ENCODE measurements at regions not wholly inside any gene's neighbourhood (a gene's known extent, or its start where the extent isn't known, plus 50 kb on each side); places are given as distances from the start of the nearest gene placed in this dataset.
"Not testable (repeated sequence)": the region's sequence is repeated elsewhere in the genome, so short reads cannot be mapped to it uniquely, and the experiment has no call there.

DNA sequence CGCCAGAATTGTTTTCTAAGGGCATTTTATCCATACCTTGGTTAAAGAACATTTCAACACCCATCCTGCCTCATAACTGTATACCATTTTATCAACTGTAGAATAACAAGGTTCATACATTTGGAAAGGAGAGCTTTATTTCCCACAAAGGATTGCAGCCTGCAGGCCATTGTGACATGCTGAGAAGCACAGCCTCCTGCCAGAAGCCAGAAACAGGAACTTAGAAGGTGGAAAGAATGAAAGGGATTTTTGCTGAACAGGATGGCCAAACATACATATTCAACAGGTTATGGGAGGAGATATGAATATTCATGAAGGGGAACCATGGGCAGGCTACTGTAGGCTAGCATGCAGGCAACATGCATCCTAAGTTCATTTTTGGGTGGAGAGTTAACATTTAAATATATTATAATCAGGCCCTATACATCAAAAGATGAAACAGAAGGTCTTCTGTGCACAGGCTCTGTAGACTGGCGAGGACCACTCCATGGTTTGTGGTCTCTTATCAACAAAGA is 59.9 kb upstream of the DIRAS2 start:
- Histone ChIP-seq H3K9me2 (ENCODE audit: insufficient read depth) (0 out of 2 replicates have a peak, but pooled peaks cover 4% of the 10 kb centered on the region), H3K36me3 (ENCODE audit: low read depth) (no peaks in the 10 kb centered on the region), H3K9me3 (ENCODE audit: insufficient read depth, low read depth) (no peaks in the 10 kb centered on the region), H3K27me3 (ENCODE audit: insufficient read depth, low read depth) (no peaks in the 10 kb centered on the region), H3F3A (ENCODE audit: insufficient read depth, low read depth) (no peaks in the 10 kb centered on the region), H2AFZ (no peak overlapping the region), H4K20me1 (ENCODE audit: insufficient read depth) (no peaks in the 10 kb centered on the region), H3K4me3 (no peak overlapping the region), H3K27ac (no peak overlapping the region), H3K4me1 (replicated peaks; ENCODE audit: insufficient read depth) (no peaks in the 10 kb centered on the region), H3K4me2 (no peak overlapping the region), H3K79me2 (ENCODE audit: low read depth) (no peaks in the 10 kb centered on the region)
- DNase-seq = no peak
- ChIA-PET POLR2A (ENCODE audit: unreplicated experiment) (no interaction called here), CTCF (no interaction called here)
- no peak for TF ChIP-seq CTCF (conservative IDR thresholded peaks at IDR 0.05)
- no peak for TF ChIP-seq EZH2 (IDR thresholded peaks at IDR 0.05; ENCODE audit: low read depth)
- no TSS peak for BruUV-seq (replicated peaks)
- intact Hi-C loops (cut with micrococcal nuclease; ENCODE audit: unreplicated experiment) = no loop called here

- no peak overlapping the region for H3K4me2 ChIP-seq
- H3F3A ChIP-seq (ENCODE audit: insufficient read depth, low read depth) = no peaks in the 10 kb centered on the region
- H3K4me3 ChIP-seq = no peak overlapping the region
- no peaks in the 10 kb centered on the region for H3K79me2 ChIP-seq (ENCODE audit: low read depth)
- no peaks in the 10 kb centered on the region for H3K9me3 ChIP-seq (ENCODE audit: insufficient read depth, low read depth)
- H3K9me2 ChIP-seq (ENCODE audit: insufficient read depth) = no peaks in the 10 kb centered on the region
- H2AFZ ChIP-seq = no peak overlapping the region
- H3K27ac ChIP-seq = no peak overlapping the region
- TF ChIP-seq EZH2 (IDR thresholded peaks at IDR 0.05; ENCODE audit: low read depth) = no peak
- no peak for TF ChIP-seq CTCF (conservative IDR thresholded peaks at IDR 0.05)
- no peaks in the 10 kb centered on the region for H3K27me3 ChIP-seq (ENCODE audit: insufficient read depth, low read depth)
- DNase-seq = peak in 1 of 2 experiments; percentile 58
- H3K36me3 ChIP-seq (ENCODE audit: low read depth) = no peaks in the 10 kb centered on the region
- POLR2A ChIA-PET (ENCODE audit: unreplicated experiment) = no interaction called here
- no peaks in the 10 kb centered on the region for H3K4me1 ChIP-seq (replicated peaks; ENCODE audit: insufficient read depth)
- intact Hi-C loops (cut with micrococcal nuclease; ENCODE audit: unreplicated experiment) = no loop called here
- H4K20me1 ChIP-seq (ENCODE audit: insufficient read depth) = no peaks in the 10 kb centered on the region
- BruUV-seq (replicated peaks) = no TSS peak
- CTCF ChIA-PET = no interaction called here
These were observed 56.3 kb upstream of the DIRAS2 start for GRCh38 chr9:90698871-90699440.

DNA sequence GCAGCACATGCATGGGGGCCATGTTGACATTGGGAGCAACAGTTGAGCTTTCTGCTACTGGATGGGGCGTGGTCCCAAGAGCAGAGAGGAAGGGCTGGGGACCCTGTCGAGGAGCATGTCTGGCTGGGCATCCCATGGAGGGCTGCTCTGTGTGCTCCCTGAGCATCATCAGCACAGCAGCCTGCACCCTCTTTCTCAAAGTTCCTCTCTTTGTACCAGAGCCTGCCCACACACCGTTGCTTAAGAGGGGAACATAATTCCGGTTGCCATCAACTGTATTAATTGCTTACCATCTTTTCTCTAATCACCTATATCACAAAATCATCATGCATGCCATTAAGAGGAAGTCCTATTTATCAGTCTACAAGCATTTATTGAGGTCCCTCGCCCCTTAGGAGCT is 55.2 kb upstream of the DIRAS2 start:
- Histone ChIP-seq H3K36me3 (ENCODE audit: low read depth) (no peaks in the 10 kb centered on the region), H3K4me1 (replicated peaks; ENCODE audit: insufficient read depth) (no peaks in the 10 kb centered on the region), H2AFZ (no peak overlapping the region), H3F3A (ENCODE audit: insufficient read depth, low read depth) (no peaks in the 10 kb centered on the region), H3K27ac (no peak overlapping the region), H3K27me3 (ENCODE audit: insufficient read depth, low read depth) (no peaks in the 10 kb centered on the region), H4K20me1 (ENCODE audit: insufficient read depth) (no peaks in the 10 kb centered on the region), H3K79me2 (ENCODE audit: low read depth) (no peaks in the 10 kb centered on the region), H3K9me3 (ENCODE audit: insufficient read depth, low read depth) (no peaks in the 10 kb centered on the region), H3K4me3 (no peak overlapping the region), H3K4me2 (no peak overlapping the region), H3K9me2 (ENCODE audit: insufficient read depth) (no peaks in the 10 kb centered on the region)
- intact Hi-C loops (cut with micrococcal nuclease; ENCODE audit: unreplicated experiment) = no loop called here
- no TSS peak for BruUV-seq (replicated peaks)
- no peak for DNase-seq
- ChIA-PET POLR2A (ENCODE audit: unreplicated experiment) (interaction anchor here (0.6 kb wide), 1 partner anchor 10 kb away, joined by 6 read pairs; no protein-coding TSS in a partner anchor), CTCF (no interaction called here)
- TF ChIP-seq EZH2 (IDR thresholded peaks at IDR 0.05; ENCODE audit: low read depth) (no peak), CTCF (conservative IDR thresholded peaks at IDR 0.05) (no peak)

GRCh38 chr9:90694187-90694586 is 51.6 kb upstream of the DIRAS2 start:
- H3K27me3 ChIP-seq (ENCODE audit: insufficient read depth, low read depth); H3K79me2 ChIP-seq (ENCODE audit: low read depth); H3K36me3 ChIP-seq (ENCODE audit: low read depth); H3K4me2 ChIP-seq; H3K9me2 ChIP-seq (ENCODE audit: insufficient read depth); H3K4me1 ChIP-seq (replicated peaks; ENCODE audit: insufficient read depth); POLR2A ChIA-PET (ENCODE audit: unreplicated experiment); intact Hi-C loops (cut with micrococcal nuclease; ENCODE audit: unreplicated experiment); H4K20me1 ChIP-seq (ENCODE audit: insufficient read depth); CTCF ChIA-PET; BruUV-seq (replicated peaks); H3K9me3 ChIP-seq (ENCODE audit: insufficient read depth, low read depth); H3F3A ChIP-seq (ENCODE audit: insufficient read depth, low read depth); H3K27ac ChIP-seq; H3K4me3 ChIP-seq; DNase-seq; H2AFZ ChIP-seq: not testable (repeated sequence)
